KOPT-K1 (cell line): ENCODE measurements at regions not wholly inside any gene's neighbourhood (a gene's known extent, or its start where the extent isn't known, plus 50 kb on each side); places are given as distances from the start of the nearest gene placed in this dataset.
A peak's percentile ranks its signal among the peaks of the same experiment; 100 is the strongest.

ENCODE experiments used
- H3K27ac ChIP-seq: fragments of 200-600 bp; sonication (generic); 2 replicates; pipeline ENCODE4 v1.5.1; 2016; ENCODE audit warnings: antibody characterized with exemption, mild to moderate bottlenecking, low read depth, low read length; ENCODE audit not compliant: poor library complexity, severe bottlenecking
- H3K36me3 ChIP-seq: fragments of 200-600 bp; sonication (generic); 2 replicates; pipeline ENCODE4 v1.5.1; 2017; ENCODE audit warnings: antibody characterized with exemption, mild to moderate bottlenecking, low read length, moderate library complexity; ENCODE audit not compliant: insufficient read depth
- H3K9me3 ChIP-seq: fragments of 200-600 bp; sonication (generic); 2 replicates; pipeline ENCODE4 v1.5.1; 2017; ENCODE audit warnings: antibody characterized with exemption, low read length, mild to moderate bottlenecking; ENCODE audit not compliant: insufficient read depth, poor library complexity, severe bottlenecking

DNA sequence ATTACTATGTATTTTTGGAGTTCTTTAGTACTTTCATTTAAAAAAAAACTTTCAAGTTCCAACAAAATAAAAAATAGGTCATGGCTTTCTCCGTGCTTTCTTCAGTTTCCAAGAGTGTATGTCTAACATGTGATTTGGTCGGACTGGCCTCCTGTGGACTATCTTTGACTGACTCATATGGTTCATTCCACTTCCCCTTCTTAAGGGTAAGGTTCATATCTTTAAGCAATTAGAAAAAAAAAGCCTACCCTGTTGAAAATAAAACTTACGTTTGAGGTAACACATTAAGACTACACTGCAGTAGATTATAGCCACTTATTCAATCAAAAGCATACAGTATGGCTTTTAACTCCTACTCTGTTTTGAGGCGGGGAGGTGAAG lies 112.8 kb upstream of the AHR start:
- H3K36me3 ChIP-seq, result no peaks in the 10 kb centered on the region
- H3K27ac ChIP-seq, result no peak overlapping the region
- no peaks in the 10 kb centered on the region for H3K9me3 ChIP-seq

DNA sequence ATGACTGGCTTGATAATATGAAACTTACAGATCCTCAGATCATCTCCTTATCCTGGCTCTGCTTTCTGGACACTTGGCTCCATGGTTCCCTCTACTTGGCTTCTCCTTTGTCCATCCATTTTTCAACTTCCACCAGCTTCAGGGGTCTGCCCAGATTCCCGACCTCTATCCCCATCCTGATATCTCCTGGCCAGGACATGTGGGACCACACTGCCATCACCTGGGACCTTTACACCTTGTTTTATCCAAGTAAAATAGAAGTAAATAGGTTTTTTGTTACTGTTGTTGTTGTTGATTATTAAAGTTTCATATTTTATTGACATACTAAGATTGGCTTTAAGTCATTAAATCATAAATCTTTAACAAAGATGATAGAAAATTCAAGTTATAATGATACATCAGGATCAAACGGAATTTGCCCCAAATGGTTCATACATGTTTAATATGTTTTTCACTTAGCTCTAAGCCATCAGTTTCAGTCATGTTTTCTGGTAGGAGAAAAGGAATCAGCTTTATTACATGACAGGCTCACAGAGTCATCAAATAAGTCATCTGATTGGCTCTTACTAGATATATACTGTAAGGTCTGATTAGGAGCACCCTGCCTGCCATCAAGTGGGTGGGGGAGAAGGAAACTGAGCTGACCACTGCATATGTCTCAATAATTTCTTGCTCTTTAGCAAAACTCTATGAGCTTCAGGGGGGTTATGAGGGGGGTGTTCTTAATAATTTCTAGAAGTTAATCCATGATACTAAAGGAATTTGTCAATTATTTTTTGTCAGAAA lies 111.5 kb upstream of the AHR start:
- H3K9me3 ChIP-seq, result no peaks in the 10 kb centered on the region
- no peak overlapping the region for H3K27ac ChIP-seq
- H3K36me3 ChIP-seq, result no peaks in the 10 kb centered on the region

- no peak overlapping the region for H3K27ac ChIP-seq
- H3K9me3 ChIP-seq, result no peaks in the 10 kb centered on the region
- no peaks in the 10 kb centered on the region for H3K36me3 ChIP-seq
These were observed 103.8 kb upstream of the AHR start for GRCh38 chr7:17194656-17195055.

GRCh38 chr7:17195576-17195975 lies 102.9 kb upstream of the AHR start:
- H3K9me3 ChIP-seq, result no peaks in the 10 kb centered on the region
- H3K36me3 ChIP-seq, result no peaks in the 10 kb centered on the region
- no peak overlapping the region for H3K27ac ChIP-seq

- Histone ChIP-seq H3K9me3 (no peaks in the 10 kb centered on the region), H3K27ac (no peak overlapping the region)
These were observed 92.5 kb upstream of the AHR start for GRCh38 chr7:17205910-17206309.

GRCh38 chr7:17206349-17206905 lies 92.0 kb upstream of the AHR start:
- no peak overlapping the region for H3K27ac ChIP-seq
- no peaks in the 10 kb centered on the region for H3K9me3 ChIP-seq
- H3K36me3 ChIP-seq, result no peaks in the 10 kb centered on the region

More at GRCh38 chr7:17205910-17206309, 92.5 kb upstream of the AHR start:
- H3K36me3 ChIP-seq, result no peaks in the 10 kb centered on the region

DNA sequence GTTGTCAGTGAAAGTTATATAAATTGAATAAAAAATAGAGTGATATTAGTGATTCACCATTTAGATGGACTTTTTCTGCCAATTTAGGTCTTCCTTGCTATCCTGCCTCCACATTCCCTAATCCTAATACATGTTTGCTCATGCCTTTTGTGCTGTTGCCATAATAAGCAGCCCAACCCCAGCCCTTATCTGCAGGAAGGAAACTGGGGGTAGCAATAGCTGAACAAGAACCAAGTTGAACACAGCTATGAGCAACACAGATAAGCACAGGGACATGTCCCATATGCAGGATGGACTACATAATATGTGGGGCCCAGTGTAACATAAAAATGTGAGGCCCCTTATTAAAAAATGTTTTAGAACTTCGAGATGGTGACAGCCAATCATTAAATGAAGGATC lies 91.2 kb upstream of the AHR start:
- no peaks in the 10 kb centered on the region for H3K9me3 ChIP-seq
- no peak overlapping the region for H3K27ac ChIP-seq
- no peaks in the 10 kb centered on the region for H3K36me3 ChIP-seq

DNA sequence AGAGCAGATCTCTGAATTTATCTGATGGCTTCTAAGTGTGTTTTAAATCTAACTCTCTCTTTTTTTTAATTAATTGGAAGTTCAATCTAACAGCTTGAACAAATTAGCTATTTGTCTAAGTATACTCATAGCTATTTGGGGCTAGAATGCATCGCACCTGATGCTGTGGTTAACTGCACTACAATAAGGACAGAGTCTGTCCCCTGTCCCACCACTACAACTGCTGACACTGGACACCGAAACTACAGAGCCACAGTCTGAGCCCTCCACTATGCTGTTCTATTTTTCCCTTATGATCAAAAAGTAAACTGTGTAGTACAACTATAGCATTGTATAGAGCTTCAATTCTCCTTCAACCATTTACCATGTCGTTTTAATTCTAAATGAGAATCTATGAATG lies 89.4 kb upstream of the AHR start:
- H3K36me3 ChIP-seq, result no peaks in the 10 kb centered on the region
- no peaks in the 10 kb centered on the region for H3K9me3 ChIP-seq
- no peak overlapping the region for H3K27ac ChIP-seq

DNA sequence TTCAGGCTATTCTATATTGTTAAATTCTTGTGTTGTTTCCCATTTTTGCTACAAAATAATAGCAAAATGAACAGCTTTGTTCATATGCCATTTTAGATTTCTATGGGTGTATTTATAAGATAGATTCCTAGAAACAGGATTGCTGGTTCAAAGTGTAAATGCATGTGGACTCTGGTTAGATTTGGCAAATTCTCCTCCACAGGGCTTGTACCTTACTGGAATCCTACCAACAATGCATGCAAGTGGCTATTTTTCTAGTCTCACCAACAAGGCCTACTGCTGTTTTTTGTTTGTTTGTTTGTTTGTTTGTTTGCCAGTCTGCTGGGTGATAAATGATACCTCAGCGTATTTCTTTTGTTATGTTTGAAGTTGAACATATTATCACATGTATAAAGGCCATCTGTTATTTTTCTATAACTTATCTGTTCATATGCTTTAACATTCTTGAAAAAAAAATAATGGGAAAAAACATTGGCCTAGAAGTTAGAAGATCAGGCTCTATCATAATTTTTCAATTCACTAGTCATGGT lies 87.1 kb upstream of the AHR start:
- Histone ChIP-seq H3K9me3 (no peaks in the 10 kb centered on the region), H3K36me3 (no peaks in the 10 kb centered on the region), H3K27ac (no peak overlapping the region)

- no peaks in the 10 kb centered on the region for H3K36me3 ChIP-seq
- H3K9me3 ChIP-seq, result no peaks in the 10 kb centered on the region
- H3K27ac ChIP-seq, result no peak overlapping the region
These were observed 86.3 kb upstream of the AHR start for GRCh38 chr7:17212188-17212587.

GRCh38 chr7:17227766-17228490 lies 70.5 kb upstream of the AHR start:
- no peaks in the 10 kb centered on the region for H3K36me3 ChIP-seq
- no peaks in the 10 kb centered on the region for H3K9me3 ChIP-seq
- H3K27ac ChIP-seq, result no peak overlapping the region

DNA sequence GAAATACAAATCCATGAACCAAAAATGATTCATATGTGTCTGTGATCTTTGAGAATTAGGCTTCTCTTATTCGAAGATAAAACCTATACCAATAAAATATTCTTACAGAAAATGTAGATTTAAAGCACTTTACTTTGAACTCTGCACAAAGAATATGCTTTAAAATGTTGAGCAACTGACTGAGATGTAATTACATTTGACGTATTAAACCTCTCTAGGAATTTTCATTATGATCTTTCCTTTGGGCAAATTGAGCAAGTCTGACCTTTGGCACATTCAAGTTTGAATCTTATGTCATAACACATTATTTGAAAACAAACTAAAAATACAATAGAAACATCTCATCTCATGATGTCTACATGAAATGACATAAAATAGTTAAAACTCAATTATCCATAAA lies 69.2 kb upstream of the AHR start:
- Histone ChIP-seq H3K36me3 (no peaks in the 10 kb centered on the region), H3K9me3 (no peaks in the 10 kb centered on the region), H3K27ac (no peak overlapping the region)

DNA sequence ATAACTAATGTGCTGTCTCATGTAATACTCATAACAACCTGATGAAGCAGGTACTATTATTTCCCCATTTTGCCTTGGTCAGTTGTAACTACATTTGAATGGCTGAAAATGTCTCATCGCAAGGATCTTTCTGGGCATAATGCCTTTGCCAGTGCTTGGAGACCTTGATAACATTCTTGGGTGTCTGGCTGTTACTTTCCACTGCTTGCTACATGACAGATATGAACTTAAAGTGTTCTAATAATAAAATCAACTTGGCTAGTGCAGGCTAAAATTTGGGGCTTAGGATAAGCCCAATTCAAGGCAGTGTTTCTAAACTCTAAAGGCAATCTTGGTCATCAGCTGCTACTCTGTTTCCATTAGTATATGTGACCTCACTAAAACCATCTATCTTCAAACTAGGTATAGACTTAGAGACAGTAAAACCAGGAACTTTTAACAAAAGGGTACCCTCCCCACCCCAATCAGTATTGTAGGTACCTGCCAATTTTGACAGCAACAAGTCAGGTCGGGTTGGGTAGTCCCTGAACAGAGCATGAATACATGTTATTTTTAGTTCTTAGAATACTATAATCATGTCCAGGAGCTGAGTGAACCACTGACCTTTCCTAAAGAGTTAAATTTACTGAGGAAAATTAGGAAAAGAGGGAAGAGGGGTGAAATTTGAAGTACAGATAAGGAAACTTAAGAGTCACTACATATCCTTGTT lies 68.2 kb upstream of the AHR start:
- H3K9me3 ChIP-seq, result no peaks in the 10 kb centered on the region
- H3K36me3 ChIP-seq, result no peaks in the 10 kb centered on the region
- H3K27ac ChIP-seq, result no peak overlapping the region

DNA sequence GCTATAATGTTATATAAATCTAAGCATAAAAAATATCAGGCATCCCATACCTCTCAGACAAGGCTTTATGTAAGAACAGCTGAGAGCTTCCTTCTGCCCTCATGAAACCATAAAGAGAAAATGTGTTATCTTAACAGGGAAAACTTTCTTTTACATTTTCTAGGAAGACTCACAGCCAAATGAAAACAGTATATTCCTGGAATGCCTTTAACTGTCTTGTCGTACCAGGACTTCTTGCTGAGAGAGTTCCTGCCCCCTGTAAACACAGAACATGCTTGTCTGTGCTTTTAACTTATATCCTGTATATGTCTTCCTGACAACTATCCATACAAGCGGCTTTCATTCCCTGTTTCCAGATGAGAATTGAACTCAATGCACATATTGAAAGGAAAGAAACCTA lies 64.8 kb upstream of the AHR start:
- Histone ChIP-seq H3K27ac (peak overlapping the region; percentile 82), H3K36me3 (no peaks in the 10 kb centered on the region), H3K9me3 (no peaks in the 10 kb centered on the region)

- Histone ChIP-seq H3K36me3 (no peaks in the 10 kb centered on the region), H3K27ac (peak overlapping the region; percentile 82)
These were observed 64.4 kb upstream of the AHR start for GRCh38 chr7:17234030-17234397.

More at GRCh38 chr7:17234030-17234397, 64.4 kb upstream of the AHR start:
- H3K9me3 ChIP-seq, result no peaks in the 10 kb centered on the region
